Central memory CD4-positive, alpha-beta T cell (primary cell): ENCODE measurements at regions not wholly inside any gene's neighbourhood (a gene's known extent, or its start where the extent isn't known, plus 50 kb on each side); places are given as distances from the start of the nearest gene placed in this dataset.
"Not testable (repeated sequence)": the region's sequence is repeated elsewhere in the genome, so short reads cannot be mapped to it uniquely, and the experiment has no call there.

ENCODE experiments used
- DNase-seq: peaks from one replicate; pipeline ENCODE4 v3.0.0; 2022

DNA sequence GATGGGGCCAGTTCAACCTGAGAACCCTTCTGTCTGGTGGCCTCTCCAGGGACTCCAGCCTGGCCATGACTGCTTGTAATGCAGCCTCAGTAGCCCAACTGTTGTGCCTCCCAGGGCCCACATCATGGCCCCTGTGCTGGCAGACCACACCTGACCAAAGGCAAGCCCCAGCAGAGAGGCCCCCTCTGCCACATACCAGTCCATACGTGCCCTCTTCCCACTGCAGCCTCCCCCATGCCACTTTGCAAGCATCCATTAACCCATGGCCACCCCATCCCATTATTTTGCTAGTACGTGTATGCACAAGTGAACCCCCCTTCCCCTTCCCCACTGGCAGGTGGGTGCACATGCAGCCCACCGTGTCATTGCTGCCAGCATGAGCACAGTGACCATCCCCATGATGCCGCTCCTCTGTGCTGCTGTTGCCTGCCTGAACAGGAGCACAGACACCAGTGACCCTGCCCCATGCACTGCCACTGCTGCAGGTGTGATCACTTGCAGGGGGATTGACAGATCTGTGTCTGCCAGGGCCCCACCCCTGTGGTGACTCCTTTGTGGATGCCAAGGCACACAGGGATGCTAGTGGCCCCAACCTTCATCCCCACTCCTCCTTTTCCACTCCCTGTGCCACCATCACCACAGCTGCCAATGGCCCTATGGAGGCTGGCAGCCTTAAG, 330.0 kb upstream of the DSEL start:
- no peak for DNase-seq

DNA sequence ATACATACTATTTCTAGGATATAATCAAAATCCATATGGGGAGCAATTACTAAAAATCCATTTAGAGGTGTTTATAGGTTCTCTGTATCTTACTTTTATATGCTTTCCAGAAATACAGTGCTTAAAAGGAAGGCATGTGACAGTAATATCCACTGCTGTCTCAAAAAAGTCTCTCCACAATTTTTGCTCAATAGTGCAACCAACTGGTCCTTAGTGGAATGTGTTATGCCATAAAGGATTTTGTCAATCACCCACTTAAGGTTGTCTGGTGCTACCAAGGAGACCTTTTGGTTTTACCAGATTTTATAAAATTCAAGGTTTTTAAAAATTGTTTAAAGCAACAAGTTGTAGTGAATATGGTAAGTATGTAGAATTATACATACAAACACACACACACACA, 328.5 kb upstream of the DSEL start:
- DNase-seq, result no peak

DNA sequence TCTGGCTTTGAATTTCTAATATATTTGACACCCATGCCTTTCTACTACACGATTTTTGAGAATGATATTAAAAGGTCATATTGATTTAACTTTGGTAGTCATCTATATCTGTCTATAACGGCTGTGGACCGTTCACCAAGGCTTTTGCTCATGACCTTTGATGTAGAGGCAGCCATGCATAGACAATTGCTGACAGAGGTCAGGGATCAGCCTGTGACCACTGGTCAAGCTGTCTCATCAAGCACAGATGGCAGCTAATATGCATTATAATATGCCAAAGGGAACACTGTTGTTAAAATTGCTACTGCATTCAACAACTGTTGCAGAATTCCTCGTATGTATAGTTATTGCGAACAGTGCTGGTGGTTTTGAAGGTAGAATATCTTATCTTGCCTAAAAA, 323.9 kb upstream of the DSEL start:
- DNase-seq, result no peak

DNA sequence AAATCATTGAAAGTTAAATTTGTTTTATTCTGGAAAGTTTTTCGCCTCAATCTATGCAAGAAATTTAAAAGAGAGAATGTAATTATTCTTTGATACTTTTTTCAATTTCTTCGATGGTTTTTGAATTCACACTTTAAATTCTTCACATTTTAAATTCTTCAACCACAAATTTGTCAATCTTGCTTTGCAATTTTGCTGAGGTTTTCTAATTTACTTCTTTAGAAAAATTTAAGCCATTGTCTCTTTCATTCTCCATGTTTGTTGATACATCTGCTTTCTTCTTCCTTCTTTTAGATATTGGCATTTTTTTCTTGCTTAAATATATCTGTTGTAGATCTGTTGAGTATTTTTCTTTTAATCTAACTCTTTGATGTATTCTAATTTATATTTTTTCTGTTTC, 301.9 kb upstream of the DSEL start:
- DNase-seq, result no peak

DNA sequence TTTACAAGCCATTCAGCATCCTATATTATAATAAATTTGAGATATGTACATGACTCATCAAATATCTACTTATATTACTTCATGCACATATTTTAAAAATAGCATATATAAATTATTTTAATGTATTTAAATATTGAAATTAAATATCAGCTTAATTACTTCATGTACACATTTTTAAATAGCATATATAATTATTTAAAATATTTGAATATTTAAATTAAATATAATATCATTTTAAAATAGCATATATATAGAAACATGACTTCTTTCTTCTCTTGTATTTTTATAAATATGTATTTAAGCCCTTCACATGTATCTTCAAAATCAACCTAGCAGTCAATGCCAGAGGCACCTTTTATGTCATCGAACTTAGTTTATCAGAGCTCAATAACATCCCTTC, 298.8 kb upstream of the DSEL start:
- DNase-seq, result no peak

DNA sequence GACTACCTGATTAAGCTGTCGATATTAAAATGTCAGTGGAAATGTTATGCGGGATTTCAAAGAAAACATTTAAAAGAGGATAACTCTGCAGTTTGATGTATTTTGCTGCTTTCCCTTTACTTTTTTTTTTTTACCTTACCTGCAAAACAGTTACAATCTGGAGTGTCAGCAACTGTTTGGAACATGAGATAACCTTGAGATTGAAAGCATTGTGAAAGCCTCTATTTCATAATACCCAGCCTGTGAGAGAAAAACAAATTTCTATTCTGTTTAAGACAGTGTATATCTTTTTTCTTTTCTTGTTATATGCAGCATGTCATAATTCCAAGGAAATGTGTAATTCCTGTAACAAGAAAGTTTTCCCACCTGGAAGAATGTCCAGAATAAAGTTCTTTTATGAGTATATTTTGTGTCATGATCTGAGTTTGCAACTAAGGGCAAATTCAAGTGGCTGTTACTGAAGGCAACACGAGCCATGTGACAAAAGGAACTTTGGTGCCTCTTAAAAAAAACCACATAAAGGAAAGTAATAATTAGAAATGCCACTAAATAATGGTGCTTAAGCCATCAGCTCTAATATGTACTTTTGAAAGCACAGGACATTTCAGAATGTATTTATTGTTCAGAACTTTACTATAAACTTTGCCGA, 297.0 kb upstream of the DSEL start:
- DNase-seq, result no peak

DNA sequence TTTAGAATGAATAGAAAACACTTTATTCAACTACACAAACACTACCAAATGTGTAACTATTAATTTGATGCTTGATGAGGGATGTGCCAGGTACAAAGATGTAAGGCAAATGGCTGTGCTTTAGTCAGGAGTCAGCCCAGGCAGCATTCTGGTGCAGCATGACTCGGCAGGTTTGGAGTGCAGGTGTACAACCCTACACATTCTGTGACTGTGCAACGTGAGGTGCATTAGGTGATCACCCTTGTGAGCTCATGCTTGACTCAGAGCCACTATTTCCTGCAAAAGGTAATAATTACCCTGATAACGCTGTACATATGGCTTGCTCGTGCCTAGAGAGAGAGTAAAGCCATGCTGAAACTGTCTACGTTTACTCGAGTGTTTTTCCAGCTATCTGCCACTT, 288.7 kb upstream of the DSEL start:
- no peak for DNase-seq

DNA sequence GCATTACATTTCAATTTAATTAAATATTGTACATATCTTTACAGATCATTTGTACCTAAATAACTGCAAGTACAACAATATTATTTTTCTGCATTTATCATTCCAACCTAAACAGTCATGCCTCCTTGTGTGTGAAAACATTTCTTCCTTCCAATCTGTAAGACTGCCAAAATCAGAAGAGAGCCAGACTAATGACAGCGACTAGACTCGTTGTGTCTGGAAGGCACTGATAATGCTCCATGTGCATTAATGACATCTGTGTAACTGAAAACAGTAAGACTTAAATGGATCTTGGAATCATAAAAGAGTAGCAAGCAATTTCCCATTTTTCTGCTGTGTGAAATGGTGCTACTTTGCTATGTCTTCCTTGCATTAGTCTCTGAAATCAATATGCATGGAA, 278.0 kb upstream of the DSEL start:
- DNase-seq, result no peak

DNA sequence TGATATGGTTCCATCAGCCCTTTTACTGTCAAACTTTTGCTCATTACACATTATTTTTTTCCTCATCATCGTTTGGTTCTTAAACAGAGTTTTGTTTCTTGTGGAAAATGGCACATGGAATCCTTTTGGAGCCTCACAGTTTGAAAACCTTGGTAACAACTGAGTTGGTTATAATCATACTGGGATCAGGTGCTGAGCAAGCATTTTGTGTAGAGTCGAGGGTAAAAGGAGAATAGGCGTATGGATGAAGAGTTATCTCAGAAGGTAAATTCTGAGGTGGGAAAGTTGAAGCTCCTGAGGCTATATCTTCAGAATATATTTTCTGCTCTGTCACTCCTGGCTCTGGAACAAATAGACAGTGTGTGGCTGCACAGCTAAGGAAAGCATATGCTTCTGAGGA, 274.0 kb upstream of the DSEL start:
- no peak for DNase-seq

DNA sequence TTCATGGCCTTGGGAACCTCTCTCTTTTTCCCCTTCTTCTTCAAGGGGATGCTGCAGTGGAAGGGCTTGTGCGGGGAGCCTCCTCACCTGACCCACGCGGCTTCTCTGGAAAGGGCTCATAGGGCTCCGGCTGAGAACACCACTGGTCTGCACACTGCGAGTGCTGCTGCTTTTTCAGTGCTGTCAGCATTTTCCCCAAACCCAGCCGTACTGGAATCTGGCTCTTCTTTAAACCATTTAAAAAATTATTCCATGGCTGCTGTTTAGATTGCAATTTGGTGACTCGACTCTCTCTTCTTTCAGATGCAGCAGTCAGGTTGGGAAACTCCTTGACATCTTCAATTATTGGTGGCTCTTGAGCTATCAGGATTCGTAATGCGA, 272.6 kb upstream of the DSEL start:
- DNase-seq, result no peak

DNA sequence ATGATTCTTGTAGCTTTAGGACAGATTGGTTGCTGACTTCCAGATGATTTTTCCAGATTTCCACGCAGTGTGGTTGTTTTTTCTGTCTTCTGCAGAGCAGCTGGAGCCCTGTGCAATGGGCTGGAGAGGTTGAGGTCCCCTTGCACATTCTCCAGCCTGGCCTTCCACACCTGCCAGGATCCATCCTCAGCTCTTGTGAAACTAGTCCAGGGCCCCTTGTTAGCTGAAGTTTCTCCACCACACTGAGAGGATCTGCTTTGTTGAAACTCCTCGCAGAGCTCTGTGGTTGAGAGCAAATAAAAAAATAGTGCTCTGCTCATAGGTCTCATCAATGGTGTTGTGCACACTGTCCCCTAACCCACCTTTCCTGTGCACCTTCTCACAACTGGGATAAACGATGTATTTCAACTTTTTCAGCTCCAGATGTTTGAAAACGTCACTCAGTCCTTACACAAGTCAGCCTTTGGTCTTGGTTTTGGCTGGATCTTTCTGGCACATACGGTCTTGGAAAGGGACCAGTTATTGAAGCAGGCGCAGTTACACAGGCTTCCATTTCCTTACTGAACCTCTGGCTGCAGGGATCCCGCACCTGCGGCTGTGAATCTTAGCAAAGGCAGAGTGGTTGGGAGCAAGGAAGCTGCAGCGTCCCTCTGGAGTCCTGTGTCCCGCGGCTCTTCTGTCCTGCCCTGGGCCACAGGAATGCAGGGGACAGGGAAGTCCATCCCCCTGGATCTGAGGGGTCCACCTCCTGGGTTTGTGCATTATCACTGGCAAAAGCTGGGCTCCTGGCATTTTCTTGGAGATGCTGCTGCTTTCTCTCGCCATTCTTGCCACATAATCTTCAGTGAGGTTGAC, 272.0 kb upstream of the DSEL start:
- no peak for DNase-seq

DNA sequence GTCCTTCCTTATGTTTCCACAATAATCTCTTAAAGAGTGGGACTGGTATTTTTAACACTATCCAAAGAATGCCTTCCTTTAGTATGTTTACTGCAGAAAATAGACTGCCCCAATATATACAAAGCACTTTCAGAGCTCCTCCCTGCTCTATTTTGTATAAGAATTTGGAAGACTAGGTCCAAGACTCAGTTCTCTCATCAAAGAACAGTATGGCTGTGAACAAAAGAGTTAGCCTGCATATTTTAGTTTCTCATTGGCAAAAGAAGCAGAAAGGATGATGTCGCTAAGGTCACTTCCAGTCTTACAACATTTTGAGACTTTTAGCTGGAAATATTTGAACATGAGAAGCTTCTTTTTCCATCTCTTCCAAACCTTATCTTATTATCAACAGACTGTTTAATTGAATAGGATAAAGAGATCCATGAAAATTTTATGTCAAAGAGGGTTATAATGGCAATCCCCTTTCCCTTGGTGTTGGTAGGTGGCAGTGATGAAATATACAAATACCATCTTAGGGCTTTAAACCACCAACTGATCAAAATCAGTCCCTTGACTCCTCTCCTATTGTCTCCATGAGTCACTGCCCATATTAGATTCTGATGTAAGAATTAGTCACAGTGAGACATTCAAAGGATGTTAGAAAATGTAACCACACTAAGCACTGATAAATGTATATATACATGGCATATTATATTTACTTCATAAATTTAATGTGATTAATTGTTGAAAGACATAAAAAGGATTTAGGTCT, 266.9 kb upstream of the DSEL start:
- no peak for DNase-seq

DNA sequence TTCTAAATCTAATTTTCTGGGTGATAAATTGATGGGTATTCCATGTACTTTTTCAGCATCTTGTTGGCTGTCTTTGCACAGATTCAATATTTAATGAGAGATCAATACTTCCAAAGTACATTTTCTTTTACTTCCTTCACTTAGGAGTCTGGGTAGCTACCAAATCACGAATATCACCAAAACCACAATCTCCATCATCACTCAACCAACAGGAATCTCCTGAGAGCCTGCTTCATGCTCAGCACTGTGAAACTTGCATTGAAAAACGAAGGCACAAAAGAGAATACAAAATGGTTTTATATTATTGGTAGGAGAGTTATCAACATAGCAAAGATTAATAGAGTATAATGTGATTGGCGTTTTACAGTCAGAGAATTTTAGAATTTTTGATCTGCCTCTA, 261.5 kb upstream of the DSEL start:
- DNase-seq, result no peak

DNA sequence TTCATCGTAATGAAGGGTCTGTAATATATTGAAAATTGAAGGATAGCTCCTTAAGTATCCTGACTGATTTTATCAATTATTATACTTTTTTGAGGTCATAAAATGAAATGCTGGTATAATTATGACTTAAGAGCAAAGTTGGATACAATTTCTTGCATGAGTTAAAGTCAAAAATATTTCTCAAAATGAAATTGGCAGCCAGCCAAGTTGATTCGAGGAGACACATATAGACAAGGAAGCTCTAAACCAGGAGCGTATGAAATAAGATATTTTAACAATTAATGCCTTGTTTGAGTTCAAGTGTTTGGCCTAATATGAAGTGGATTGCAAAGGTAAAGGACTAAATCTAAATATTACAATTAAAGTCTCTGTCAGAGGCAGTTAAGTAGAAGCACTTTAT, 260.4 kb upstream of the DSEL start:
- no peak for DNase-seq

DNA sequence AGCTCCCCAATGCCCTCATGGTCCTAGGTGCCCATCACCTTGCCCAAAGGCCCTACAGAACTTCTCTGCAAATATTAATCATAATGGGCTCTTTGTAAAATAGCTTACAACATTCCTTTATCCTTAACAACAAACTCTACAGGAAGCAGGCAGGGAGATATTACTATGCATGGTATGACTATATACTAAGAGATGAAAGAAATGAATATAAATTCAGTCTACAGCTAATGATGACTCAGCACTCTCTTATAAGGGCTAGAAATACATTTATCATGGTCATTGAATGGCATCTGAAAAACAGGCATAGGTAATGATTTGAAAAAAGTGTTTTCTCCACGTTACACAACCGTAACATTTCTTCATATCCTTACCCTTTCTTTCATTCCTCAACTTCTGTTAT, 254.8 kb upstream of the DSEL start:
- DNase-seq, result no peak

DNA sequence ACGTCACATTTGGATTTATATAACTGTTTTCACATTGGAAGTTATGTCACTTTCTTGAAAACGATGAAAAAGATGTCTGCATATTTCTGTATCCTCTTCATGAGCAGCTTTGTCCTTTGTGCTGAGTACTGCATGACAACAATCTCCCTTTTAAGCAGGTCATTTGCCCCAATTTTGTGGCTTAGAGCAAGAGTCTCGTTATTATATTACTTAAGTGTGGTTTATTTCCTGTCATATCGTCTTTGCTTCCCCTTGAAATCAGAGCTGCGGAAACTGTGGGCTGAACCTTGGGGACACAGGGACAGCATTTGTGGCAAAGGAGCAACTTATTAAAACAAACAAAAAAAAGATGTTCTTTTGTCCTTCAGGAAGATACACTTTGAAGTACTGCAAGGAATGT, 254.0 kb upstream of the DSEL start:
- DNase-seq, result no peak

DNA sequence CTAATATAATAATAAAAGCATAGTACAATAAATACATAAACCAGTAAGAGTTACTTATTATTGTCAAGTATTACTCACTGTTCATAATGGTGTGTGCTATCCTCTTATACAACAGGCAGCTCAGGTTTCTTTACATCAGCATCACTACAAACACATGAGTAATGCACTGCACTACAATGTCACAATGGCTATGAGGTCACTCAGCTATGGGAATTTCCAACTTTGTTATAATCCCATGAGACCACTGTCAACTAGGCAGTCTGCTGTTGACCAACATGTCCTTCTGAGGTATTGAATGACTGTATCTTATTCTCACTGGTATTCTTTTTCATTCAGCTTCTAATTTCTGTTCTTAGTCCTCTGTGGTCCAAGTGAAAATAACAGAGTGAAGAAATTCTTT, 250.4 kb upstream of the DSEL start:
- no peak for DNase-seq

DNA sequence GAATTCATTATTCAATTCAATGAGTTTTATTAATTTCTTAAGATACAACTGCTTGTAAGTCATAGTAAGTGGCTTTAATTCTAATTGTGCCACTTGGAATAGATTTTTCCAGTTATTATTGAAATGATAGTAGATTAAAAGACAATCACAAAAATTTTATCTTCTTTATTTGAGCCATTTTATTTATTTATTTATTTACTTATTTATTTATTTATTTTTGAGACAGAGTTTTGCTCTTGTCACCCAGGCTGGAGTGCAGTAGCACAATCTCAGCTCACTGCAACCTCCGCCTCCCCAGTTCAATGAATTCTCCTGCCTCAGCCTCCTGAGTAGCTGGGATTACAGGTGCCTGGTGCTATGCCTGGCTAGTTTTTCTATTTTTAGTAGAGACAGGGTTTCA, 235.7 kb upstream of the DSEL start:
- not testable (repeated sequence) for DNase-seq

DNA sequence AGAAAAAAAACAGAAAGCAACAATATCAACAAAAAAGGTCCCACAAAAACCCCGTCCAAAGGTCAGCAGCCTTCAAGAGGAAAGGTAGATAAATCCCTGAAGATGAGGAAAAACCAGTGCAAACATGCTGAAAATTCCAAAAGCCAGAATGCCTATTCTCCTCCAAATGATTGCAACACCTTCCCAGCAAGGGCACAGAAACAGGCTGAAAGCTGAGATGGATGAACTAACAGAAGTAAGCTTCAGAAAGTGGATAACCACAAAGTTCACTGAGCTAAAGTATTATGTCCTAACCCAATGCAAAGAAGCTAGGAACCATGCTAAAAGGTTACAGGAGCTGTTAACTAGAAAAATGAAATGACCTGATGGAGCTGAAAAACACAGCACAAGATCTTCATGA, 226.4 kb upstream of the DSEL start:
- no peak for DNase-seq

DNA sequence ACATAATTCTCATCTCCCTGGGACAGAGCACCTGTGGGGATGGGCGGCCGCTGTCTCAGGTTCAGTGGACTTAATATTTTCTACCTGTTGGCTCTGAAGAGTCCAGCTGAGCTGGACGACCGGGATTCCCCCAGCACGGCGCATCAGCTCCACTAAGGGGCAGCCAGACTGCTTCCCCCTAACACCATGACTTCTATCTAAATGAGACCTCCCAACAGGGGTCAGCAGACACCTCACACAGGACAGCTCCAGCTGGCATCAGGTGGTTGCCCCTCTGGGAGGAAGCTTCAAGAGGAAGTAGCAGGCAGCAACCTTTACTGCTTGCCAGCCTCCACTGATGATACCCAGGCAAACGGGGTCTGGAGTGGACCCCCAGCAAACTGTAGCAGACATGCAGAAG, 226.0 kb upstream of the DSEL start:
- DNase-seq, result no peak

DNA sequence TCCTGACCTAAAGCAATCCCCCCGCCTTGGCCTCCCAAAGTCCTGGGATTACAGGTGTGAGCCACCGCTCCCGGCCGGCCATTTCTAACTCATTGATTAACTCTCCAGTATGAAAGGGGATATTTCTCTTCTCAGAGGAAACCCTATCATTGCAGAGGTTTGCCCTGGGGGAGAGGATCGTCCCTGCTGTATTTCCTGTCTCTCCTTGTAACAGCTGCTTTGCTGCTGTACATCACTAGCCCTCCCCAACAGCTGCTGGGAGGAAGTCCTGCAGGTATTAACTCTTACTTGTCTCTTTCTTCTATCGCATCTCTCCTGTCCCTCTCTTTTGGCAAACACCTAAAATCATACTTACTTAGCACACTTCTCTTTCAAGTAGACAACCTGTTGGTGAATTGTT, 219.0 kb upstream of the DSEL start:
- DNase-seq, result no peak

DNA sequence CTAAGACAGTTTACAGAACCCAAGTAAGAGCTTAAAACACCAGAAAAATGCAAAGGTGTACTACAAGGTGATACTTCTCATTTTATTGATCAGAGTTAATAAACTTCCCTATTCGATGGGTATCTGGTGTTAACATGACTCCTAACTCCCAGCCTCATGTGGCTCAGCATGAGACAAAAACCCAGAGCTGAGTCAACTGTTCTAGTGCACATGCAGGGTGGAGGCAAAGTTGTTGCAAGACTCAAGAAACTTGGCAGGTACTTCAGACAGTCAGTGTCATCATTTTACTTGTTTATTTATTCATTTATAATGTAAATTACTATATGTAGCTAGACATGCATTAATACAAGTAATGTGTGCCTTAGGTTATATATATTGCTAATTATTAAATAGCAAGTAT, 216.6 kb upstream of the DSEL start:
- no peak for DNase-seq

DNA sequence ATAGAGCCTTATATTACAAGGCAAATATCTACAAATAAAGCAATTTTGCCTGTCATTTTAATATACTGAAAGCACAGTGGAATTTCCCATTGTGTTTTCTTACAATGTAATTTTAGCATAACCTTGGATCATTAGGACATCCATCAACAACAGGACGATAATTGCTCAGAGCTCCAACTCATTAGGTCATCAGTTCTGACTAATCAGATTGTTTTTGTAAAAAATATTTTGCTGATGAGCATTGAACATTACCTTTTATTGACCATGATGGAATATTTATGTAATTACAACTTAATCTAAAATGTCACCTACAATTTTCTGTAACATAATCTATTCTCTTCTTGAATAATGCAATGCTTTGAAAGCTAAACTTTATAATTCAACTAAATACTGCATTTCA, 215.3 kb upstream of the DSEL start:
- DNase-seq, result no peak

DNA sequence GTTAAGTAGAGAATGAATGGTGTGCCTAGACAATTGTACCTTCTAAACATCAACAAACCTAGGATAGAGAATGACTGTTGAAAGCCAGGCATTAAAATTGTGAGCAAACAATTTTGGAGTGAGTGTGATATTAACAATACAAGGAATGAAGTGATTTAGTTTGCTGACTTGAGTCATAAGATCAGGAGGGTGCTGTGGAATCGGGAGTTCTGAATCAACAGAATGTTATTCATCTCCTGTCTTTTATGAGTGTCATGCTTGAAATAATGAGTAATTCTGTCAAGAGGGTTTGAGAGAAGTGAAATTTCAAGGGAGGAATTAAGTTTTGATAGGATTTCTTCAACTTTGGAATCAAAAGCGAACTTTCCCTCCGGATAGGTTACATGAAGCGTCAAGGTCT, 214.4 kb upstream of the DSEL start:
- DNase-seq, result no peak
